ENCODE measurements at regions not wholly inside any gene's neighbourhood (a gene's known extent, or its start where the extent isn't known, plus 50 kb on each side); places are given as distances from the start of the nearest gene placed in this dataset.

DNA sequence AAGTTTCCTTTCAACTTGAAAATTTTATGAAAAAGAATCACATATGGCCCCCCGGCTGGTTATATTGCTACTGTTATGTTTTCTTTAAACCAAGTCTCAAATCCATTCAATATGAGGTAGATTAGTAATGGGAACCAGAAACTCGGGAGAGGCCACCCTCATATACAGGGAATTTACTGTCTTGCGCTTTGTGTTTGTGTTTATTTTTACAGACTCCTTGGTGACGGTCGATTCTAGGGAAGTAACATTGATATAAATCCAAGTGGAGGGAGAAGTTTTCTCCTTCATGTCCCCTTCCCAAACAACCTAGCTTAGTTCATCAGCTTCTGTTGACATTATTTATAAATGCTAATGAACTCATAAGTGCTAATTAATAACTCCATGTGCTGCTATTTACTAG lies 163.5 kb upstream of the LMO4 start:
- Histone ChIP-seq H3K4me3 (no peak overlapping the region), H3K4me1 (no peaks in the 10 kb centered on the region), H3K27me3 (no peaks in the 10 kb centered on the region), H3K9me3 (no peaks in the 10 kb centered on the region), H3K27ac (no peak overlapping the region), H3K36me3 (no peaks in the 10 kb centered on the region)
- intact Hi-C loops (cut with DNase I; ENCODE audit: low total_unique reads), result no loop called here
- TF ChIP-seq, protein P1, sequence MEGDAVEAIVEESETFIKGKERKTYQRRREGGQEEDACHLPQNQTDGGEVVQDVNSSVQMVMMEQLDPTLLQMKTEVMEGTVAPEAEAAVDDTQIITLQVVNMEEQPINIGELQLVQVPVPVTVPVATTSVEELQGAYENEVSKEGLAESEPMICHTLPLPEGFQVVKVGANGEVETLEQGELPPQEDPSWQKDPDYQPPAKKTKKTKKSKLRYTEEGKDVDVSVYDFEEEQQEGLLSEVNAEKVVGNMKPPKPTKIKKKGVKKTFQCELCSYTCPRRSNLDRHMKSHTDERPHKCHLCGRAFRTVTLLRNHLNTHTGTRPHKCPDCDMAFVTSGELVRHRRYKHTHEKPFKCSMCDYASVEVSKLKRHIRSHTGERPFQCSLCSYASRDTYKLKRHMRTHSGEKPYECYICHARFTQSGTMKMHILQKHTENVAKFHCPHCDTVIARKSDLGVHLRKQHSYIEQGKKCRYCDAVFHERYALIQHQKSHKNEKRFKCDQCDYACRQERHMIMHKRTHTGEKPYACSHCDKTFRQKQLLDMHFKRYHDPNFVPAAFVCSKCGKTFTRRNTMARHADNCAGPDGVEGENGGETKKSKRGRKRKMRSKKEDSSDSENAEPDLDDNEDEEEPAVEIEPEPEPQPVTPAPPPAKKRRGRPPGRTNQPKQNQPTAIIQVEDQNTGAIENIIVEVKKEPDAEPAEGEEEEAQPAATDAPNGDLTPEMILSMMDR (IDR thresholded peaks at IDR 0.05 in 4 of 5, conservative IDR thresholded peaks at IDR 0.05 in 1 of 5), result no peak
- TF ChIP-seq POLR2A (IDR thresholded peaks at IDR 0.05), result no peak
- ATAC-seq (no peak), DNase-seq (no peak)
- in situ Hi-C loops (cut with MboI; ENCODE audit: low sequenced_read_pairs in 4 of 4), result no loop called here

DNA sequence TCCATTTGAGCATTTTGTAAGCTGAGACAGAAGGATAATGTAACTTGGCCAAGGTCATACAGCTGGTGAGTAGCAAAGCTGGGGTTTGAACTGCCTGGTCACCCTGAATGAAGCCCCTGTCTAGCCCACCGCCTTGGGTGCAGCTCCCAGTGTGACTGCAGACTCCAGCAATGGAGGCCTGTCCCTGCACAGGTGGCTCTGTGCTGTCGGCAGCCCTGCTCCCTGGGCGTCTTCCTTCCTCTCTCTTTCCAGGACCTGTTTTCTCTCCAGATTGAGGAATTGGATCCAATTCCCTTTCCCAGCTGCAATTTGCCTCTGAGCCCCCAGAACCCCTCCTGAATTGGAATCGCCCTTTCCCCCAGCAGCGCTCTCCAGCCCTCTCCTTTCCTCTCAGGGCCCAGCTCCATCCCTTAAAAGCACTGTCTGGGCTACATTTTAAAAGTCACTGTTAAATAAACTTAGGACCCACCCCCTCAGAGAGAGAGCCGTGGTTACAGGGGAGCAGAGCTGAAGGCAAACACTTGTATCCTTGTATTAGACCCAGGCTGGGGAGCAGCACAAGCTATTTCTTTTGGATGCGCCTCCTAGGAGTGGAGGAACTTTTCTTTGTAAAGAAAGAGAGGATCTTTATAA lies 161.4 kb upstream of the LMO4 start:
- Histone ChIP-seq H3K27me3 (no peaks in the 10 kb centered on the region), H3K4me3 (no peak overlapping the region), H3K4me1 (no peaks in the 10 kb centered on the region), H3K36me3 (no peaks in the 10 kb centered on the region), H3K27ac (no peak overlapping the region), H3K9me3 (no peaks in the 10 kb centered on the region)
- in situ Hi-C loops (cut with MboI; ENCODE audit: low sequenced_read_pairs in 4 of 4), result no loop called here
- ATAC-seq (no peak), DNase-seq (no peak)
- TF ChIP-seq, protein P1 (IDR thresholded peaks at IDR 0.05 in 4 of 5, conservative IDR thresholded peaks at IDR 0.05 in 1 of 5), result no peak
- TF ChIP-seq POLR2A (IDR thresholded peaks at IDR 0.05), result no peak
- intact Hi-C loops (cut with DNase I; ENCODE audit: low total_unique reads), result no loop called here

DNA sequence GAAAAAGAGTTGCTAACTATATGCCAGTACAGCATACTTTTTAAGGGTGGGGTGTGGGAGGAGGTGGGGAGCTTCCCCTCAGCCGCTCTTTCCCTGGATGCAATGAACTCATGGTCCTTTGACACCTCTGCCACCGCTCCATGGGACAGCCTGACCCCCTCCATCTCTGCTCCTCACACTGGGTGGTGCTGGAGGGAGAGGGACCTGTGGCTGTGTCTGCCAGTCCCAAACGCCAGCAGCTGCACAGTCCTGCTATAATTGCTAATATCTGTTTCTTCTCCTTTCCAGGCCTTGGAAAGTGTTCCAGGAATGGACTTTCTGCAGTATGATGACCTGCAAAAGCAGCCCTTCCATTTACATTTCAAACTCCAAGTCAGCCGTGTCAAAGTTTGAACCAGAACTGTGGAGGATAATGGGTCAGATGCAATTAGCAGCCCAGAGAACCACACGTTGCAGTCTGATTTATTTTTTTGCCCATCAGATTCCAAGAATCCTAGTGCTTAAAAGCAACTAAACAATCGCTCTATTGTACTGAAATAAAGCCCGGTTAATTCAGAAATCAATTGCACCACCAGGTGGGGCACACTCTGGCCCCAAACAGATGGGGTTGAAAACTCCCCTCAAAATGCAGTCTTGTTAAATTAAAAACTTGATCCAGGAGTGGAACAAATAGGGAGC lies 160.7 kb upstream of the LMO4 start:
- H3K27me3 ChIP-seq, result no peaks in the 10 kb centered on the region
- H3K4me1 ChIP-seq, result no peaks in the 10 kb centered on the region
- H3K4me3 ChIP-seq, result no peak overlapping the region
- ATAC-seq, result no peak
- no peak for DNase-seq
- H3K36me3 ChIP-seq, result no peaks in the 10 kb centered on the region
- H3K27ac ChIP-seq, result no peak overlapping the region
- intact Hi-C loops (cut with DNase I; ENCODE audit: low total_unique reads), result no loop called here
- in situ Hi-C loops (cut with MboI; ENCODE audit: low sequenced_read_pairs in 4 of 4), result no loop called here
- TF ChIP-seq, protein P1 (IDR thresholded peaks at IDR 0.05 in 4 of 5, conservative IDR thresholded peaks at IDR 0.05 in 1 of 5), result no peak
- no peaks in the 10 kb centered on the region for H3K9me3 ChIP-seq

DNA sequence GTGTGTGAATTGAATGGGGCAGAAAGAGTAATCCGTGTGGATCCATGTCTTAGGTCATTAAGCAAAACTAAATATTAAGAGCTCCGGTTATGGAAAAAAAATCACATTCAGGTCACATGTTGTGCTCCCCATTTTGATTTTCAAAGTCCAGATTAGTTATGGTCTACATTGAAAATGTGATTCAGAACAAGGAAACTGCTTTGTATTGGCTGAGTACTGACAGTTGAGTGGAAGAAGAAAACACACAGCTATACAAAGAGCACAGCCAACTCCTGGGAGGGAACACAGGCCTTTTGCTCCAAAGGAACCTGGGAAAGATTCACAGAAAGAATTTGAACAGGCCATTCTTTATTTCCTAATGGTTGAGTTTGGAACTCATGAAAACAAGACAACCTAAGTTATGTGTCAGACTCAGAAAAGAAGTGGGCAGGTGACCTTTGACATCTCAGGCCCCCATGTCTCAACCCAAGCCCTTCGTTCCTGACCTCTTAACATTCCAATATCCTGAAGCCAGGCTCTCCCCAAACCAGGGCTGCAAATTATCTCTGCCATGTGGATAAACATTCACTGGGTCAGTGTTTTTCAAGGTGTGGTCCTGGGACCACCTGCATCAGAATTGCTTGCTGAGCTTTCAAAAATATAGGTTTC lies 159.3 kb upstream of the LMO4 start:
- no peaks in the 10 kb centered on the region for H3K4me1 ChIP-seq
- intact Hi-C loops (cut with DNase I; ENCODE audit: low total_unique reads) (no loop called here), in situ Hi-C loops (cut with MboI; ENCODE audit: low sequenced_read_pairs in 4 of 4) (no loop called here)
- H3K9me3 ChIP-seq, result no peaks in the 10 kb centered on the region
- H3K27ac ChIP-seq, result no peak overlapping the region
- H3K4me3 ChIP-seq, result no peak overlapping the region
- H3K27me3 ChIP-seq, result no peaks in the 10 kb centered on the region
- H3K36me3 ChIP-seq, result no peaks in the 10 kb centered on the region
- DNase-seq (no peak), ATAC-seq (no peak)
- TF ChIP-seq POLR2A (IDR thresholded peaks at IDR 0.05), result no peak
- TF ChIP-seq, protein P1 (IDR thresholded peaks at IDR 0.05 in 4 of 5, conservative IDR thresholded peaks at IDR 0.05 in 1 of 5), result no peak
